DMS53 treated with DMSO at 0.1 percent for 48 hours (cell line): ENCODE measurements at regions not wholly inside any gene's neighbourhood (a gene's known extent, or its start where the extent isn't known, plus 50 kb on each side); places are given as distances from the start of the nearest gene placed in this dataset.
"Not testable (repeated sequence)": the region's sequence is repeated elsewhere in the genome, so short reads cannot be mapped to it uniquely, and the experiment has no call there.

Experiments
- DNase-seq: peaks from one replicate; lab custom pipeline; 2025; ENCODE audit not compliant: unreplicated experiment; lab: John Stamatoyannopoulos, UW

DNA sequence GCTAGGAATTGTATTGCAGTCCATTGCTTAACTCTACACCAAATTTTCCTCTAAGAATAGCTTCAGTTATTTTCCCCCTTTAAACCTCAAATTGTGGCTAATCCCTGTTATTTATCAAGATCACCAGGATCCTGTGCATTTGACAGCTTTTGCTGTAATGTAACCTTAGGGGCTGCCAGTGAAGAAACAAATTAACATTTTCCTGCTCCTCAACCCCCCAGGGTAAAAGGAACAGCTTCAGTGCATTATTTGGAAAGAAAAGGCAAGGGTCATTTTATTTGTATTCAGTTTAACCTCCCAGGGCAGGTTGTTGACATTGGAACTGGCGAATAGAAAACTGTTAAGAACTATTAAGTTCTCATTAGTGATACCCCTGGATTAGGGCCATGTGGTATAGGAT, 57.0 kb downstream of the PCDH20 start:
- no peak for DNase-seq

DNA sequence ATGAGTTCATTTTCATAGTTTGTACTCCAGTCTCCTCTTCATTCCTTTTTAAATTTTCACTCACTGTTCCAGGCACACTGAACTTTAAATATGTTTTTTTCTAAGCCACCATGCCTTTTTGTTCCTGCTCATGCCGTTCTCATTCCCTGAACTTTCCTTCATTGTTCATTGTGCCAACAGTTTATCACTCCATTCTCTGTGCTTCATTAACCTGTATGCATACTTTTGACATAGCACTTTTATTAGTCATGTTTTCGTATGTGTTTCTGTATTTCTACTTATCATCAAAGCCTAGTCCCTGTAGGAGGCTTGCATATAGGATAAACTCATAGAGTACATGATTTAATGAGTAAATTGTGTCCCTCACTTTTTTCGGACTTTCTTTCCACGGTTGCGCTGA, 65.3 kb downstream of the PCDH20 start:
- no peak for DNase-seq

DNA sequence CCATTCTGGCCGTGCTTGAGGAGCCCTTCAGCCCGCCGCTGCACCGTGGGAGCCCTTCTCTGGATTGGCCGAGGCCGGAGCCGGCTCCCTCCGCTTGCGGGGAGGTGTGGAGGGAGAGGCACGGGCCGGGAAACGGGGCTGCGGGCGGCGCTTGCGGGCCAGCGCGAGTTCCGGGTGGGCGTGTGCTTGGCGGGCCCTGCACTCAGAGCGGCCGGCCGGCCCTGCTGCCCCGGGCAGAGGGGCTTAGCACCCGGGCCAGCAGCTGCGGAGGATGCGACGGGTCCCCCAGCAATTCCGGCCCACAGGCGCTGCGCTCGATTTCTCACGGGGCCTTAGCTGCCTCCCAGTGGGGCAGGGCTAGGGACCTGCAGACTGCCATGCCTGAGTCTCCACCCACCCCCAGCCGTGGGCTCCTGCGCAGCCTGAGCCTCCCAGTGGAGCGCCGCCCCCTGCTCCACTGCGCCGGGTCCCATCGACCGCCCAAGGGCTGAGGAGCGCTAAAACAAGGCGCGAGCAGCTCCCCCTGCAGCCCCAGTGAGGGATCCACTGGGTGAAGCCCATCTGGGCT, 76.5 kb downstream of the PCDH20 start:
- no peak for DNase-seq

DNA sequence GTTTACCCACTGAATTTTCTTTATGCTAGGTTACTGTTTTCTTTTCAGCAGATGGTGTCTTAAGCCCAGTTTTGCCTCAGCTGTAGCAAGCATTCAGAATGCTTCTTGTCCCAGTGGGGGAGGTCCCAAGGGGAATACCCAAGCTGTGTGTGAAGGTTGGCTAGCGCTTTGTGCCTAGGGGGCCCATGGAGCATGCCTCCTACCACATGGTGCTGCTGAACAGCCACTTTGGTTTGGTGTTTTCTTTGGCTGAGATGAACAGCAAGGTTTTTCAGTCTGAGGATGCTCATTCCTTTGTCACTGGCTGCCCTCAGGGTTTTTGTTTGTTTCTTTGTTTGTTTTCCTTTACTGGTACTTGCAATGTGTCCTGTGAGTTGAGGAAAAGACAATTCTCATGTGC, 99.0 kb downstream of the PCDH20 start:
- no peak for DNase-seq

DNA sequence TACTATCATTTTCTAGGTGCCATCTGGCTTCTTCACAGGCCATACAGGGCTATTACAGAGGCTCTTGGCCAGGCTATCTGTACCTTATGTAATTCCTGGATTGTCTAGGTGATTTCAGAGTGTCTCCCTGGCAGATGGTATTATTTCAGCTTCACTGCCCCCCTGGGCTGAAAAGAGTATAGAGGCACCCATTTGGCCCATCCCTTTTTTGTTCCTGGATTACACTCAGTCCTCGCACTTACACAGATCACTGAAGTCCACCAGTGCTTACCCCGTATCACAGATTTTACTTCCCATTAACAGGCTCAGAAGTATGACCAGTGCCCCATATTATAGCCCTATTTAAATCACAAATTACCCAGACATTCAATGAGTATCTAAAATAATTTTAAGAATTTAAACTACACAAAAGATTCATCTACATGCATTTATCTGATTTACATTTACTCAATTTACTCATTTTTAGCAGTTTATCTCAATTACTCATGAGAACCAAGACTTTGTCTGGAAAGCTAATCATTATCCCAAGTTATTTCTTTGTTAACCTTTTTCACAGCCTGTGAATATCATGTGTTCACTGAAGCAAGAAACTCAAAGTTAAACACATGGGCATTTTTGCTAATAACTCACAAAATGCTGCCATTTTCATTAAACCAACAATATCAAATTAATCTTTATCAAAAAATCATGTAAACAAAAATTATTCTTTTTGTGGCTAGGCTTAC, 121.0 kb downstream of the PCDH20 start:
- DNase-seq = no peak

DNA sequence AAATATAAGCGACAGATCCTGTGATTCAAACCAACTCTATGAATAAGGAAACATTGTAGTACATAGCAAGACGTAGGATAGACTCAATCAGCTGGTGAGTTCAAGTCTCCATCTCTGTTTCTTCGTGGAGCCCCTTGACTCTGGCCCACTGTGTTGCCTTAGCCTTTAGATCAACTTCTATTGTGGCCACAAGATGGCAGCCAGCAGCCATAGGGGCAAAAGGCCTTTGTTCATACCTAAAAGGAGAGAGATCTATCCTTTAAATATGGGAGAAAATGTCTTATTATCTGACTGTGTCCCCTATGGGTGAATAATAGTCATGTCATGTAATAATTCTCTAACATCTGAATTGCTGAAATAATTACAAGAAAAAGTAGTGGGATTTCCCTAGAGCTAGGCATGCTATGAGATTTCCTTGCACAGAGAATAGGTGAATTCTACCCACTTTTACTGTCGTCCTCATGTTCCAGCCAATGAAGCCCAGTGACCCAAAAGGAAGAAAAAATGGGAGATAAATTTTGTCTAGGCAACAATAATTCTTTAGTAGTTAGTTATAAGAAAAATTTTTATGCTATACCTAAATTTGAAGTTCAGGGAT, 129.4 kb downstream of the PCDH20 start:
- no peak for DNase-seq

DNA sequence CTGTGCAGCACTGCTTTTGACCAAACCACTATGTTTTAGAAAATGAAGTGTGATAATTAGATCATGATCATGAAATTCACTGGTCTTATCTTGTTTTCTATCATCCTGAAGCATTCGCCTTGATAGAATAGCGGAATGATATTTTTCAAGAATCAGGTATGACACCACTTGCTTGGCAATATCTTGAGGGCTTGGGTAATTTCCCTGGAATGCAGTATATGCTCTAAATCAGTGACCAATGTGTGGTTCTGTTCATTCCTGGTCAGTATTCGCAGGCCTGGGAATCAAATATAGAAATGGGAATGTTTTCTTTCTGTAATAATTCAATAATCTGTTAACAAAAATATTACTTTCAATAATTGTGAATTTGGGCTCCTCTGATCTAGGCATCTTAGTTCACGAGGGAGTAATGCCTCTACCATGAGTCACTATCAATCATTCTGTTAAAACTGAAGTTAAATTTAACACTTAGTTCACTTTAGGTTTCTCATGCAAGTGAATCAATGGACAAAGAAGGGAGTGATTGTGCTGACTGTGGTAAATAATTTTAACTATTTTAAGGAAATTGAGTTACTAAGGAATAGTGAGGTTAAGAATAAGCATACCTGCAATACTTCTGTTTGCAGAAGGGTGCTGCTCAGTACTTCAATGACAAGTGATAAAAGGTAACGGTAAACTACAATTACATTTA, 137.9 kb downstream of the PCDH20 start:
- DNase-seq = no peak

DNA sequence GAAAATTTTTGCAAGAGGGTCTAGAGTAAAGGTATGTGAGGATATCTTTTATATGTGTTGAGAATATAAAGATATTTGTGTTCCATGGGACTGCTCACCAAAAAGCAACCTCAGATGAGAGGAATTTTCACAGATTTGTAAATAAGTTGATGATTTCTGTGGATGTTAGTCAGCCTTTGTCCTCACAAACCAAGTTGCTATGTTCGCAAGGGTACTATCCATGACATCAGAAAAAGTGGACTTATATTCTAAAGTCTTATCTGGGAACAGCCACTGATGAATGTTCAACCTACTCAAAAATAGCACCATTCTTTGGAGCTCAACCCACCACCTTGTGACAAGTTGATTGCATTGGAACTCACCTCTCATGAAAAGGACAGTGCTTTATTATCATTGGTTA, 138.6 kb downstream of the PCDH20 start:
- DNase-seq = no peak

DNA sequence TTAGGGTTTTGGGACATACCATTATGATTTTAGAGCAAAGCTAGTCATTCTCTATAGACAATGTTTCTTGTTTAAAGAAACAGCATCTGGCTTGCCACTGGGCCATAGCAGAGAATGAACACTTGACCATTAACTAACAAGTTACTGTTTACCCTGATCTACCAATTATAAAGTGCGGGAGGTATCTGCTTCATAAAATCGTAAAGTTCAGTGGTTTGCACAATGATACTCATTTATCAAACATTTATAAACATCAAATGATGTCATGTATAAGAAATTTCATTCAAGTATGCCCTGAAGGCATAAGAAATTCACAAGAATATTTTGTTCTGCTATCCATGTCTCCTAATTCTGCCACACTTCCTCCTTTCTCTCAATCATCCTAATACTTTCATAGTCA, 139.2 kb downstream of the PCDH20 start:
- DNase-seq = no peak

DNA sequence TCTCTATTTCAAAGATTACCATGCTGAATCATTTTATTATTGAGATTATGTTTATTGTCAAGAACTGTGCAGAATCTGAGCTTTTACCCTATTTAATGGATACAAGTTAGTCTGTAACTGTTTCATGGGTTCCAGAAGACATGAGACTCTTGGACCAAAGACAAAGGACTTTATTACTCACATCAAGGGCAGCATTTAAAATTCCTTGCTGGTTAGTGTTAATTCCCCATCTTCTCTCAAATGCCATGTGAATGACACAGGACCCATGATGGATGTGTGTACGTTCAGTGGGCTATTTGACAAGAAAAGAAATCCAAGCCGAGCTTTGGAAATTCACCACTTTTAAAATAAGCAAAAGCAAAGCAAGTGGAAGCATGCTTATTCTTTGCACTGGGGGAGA, 139.9 kb downstream of the PCDH20 start:
- no peak for DNase-seq

DNA sequence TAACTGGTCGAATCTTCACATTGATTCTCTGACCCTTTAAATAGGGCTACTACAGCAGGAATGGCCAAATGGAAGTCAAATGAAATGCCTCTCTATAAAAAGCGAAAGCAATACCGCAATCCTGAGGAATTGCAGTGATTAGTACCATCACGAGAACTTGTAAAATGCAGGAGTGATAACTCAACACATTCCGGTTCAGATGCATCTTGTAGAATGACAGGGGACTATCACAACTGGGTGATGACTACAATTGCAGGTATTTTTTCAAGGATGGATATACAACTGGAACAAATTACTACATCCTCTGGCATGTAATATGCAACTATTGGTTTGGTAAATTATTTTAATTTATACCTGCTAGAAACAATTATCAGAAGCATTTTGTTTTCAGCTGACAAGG, 140.4 kb downstream of the PCDH20 start:
- DNase-seq = no peak

DNA sequence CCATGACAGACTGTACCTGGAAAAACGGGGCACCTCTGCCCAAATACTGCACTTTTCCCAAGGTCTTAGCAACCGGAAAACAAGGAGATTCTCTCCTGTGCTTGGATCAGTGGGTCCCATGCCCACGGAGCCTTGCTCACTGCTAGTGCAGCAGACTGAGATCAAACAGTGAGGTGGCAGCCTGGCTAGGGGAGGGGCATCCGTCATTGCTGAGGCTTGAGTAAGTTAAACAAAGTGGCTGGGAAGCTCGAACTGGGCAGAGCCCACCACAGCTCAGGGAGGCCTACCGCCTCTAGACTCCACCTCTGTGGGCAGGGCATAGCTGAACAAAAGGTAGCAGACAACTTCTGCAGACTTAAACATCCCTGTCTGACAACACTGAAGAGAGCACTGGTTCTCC, 148.8 kb downstream of the PCDH20 start:
- not testable (repeated sequence) for DNase-seq

DNA sequence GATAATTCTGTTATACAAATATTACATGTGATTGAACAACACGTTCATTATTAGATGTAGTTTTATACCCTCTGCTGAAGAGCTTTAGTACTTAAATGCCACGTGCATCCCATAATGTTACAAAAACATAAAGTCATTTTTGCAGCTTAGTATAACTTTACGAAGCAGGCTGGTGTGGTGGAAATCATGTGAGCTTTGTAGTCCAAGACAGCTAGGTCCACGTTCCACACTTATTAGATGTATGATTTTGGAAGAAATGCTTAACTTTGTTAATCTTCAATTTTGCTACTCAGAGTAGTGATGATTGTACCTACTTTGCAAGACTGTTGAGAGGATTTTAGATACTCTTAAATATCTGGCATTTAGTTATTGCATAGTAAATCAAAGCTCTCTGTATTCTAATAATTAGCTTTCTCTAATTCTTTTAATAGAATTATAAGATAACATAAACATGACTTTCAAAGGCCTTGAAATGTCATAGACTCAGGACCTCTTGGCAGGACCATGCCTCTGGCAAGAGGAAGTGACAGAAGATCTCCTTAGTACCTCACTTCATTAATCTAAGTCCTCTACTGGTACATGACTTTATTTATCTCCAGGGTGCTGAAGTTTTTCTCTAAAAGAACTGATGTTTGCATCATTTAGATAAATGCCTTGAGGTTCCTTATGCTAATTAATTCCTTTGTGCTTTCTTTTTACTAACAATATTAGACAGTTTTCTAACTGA, 153.7 kb downstream of the PCDH20 start:
- no peak for DNase-seq

DNA sequence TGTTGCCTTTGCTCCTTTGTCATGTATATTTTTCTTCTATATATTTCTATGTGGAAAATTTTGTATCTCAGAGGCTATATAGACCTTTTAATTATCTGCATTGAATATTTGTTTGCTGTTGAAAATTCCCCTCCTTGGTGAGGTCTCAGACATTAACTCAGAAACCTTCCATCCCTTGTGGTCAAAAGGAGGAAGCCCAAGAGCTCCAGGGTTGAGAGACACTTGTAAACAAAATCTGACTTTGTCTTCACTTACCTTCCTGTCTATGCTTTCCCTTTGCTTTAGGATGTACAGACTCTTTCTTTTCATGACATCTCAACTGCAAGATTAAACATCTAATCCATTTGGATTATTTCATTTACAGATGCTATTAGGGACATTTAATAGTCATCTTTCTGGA, 157.5 kb downstream of the PCDH20 start:
- DNase-seq = no peak

DNA sequence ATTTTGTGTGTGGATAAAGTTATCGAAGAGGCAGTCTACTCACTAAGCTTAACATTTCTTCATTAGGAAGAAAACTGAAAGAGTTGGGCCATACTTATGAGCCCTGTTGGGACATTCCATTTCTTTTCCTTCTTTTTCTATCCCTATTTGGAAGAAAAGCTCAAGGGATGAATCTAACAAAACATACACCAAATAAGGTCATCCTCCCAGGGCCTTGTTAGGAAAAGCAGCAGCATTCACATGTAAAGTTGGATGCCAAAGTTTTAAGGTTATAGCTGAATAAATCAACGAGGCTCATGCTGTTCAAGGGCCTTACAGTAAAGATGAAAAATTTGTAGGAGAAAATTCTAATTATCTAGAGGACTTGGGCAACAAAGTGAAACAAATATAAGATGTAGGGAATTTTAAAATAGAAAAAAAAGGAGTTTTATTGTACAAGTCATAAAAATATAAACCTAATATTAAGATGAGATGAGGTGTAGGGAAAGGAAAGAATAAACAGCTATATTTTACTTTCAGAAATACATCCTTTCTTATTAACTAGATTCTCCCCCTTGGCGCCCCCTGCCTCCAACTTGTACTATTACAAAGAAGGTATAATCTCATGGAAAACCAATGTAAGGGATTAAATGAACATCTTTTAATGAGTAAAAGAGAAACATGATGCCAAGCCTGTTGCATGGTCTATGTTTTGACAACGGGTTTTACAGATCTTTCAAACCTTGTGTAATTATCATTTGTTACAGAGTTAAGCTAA, 160.4 kb downstream of the PCDH20 start:
- DNase-seq = no peak

DNA sequence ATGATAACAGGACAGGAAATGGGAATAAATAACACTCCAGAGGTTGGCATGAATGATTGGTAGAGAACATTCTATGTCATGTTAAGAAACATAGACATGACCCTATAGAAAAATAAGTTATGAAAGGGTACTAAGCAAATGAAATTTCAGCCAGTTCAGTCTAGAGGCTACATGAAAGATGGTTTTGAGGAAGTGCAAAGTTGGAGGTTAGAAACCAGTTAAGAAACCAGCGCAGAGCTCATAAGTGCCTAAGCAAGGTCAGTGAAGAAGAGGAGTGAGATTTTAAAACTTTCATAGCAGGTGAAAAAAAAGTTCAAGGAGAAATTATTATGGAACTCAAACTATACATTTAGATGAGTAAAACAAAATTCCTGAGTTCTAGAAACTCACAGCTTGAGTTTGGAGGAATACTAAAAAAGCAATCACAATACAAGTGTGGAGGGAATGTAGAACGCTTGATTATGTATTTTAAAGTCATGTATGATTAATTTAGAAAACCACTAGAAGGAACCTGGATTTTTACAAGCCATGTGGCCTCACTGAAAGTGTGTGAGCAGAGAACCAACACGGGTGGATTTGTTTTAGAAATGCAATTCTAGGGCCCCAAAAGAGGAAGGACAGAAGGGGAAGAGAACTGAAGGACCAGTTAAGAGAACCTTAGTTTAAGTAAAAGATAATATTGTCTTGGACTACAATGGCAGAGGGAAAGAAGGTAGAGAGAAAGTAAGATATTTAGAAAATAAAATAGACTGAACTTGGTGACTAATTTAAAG, 162.4 kb downstream of the PCDH20 start:
- DNase-seq = no peak

DNA sequence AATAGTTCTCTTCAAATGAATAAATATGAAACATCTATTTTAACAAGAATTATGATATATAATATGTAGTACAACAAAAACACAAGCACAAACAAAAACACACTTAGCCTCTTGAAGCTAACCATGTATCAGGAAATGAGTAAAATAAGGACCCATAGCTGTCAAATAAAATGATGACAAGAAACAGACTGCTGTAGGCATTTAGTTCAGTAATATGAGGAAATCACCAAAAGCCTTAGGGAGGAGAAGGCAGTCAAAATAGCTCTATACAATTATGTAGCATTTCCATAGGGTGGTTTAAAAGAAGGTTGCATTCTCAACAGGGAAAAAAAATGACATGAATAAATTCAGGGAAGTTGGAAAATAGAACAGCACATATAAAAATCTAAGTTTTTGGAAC, 163.4 kb downstream of the PCDH20 start:
- no peak for DNase-seq

DNA sequence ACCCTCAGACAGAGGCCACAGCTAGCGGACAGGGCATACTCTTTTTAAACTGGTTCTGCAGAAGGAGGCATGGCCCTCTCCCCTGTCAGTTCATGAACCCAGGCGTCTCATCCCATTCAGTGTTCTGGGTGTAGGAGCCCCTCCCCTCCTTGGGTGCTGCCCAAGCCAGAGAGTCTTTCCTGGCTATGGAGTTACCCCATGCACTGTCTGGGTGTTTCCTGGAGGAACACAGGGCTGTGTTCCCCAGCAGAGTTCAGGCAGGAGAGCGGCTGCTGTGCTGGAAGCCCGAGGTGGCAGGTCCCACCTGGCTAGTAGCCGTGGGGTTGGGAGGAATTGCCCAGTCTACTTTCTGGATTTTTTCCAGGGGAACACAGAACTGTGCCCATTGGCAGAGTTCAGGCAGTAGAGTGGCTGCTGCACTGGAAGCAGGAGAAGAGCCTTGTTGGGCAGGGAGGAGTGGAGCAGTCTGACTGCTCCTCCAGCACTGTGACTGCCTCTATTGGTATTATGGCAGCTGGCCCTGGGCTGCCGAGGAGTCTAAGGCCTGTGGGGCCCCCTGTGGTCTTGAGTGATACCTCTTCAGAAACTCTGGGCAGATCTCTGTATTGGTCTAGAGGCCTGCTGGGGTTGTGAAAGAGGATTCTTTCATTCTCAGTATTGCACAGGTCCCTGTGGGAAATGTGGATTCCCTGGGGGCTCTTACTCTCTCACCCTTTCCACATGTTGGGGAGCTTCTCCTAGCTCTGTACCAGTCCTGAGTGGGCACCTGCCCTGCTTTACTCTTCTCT, 168.3 kb downstream of the PCDH20 start:
- DNase-seq = no peak

DNA sequence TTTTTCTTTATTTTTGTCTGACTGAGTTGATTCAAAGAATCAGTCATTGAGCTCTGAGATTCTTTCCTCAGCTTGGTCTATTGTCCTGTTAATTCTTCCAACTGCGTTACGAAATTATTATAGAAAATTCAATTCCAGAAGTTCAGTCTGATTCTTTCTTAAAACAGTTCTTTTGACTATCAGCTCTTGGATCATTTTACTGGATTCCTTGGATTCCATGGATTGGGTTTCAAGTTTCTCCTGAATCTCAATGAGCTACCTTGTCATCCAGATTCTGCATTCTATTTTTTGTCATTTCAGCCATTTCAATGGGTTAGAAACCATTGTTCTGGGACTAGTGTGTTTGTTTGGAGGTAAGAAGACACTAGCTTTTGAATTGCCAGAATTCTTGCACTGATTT, 169.3 kb downstream of the PCDH20 start:
- no peak for DNase-seq
